GM15510 (cell line): ENCODE measurements at regions not wholly inside any gene's neighbourhood (a gene's known extent, or its start where the extent isn't known, plus 50 kb on each side); places are given as distances from the start of the nearest gene placed in this dataset.

ENCODE experiments used
- POLR2A ChIP-seq: IDR thresholded peaks from 3 replicates; pipeline ENCODE4 v1.6.1; 2011; ENCODE audit warnings: borderline replicate concordance; ENCODE audit not compliant: insufficient read length; ENCODE audit errors: extremely low read depth

DNA sequence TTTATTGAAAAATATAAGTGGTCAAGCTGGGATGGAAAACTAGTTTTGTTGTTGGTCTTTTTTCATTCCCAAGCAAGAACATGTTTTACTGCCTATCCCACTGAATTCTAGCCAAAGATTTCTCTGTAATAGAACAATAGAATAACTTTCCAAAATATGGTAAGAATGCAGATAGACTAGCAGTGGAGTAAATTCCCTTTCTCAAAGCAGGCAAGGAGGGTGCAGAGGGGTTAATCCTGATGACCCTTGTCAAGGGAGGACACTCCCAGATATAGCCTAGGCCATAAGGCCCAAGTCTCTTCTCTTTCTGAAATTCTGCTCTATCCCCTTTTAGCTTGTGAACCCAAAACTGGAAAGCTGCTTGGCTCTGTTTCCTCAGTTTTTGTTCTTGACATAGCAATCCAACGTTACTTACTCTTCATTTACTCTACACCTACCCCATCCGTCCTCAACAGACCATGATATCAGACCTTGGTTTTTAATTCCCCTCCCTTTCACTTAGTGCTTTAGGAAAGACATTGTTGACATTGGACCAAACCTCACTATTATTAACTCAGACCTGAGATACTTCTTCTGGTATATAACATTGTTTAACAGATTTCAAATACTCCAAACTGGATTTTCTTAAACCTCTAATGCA, 453.6 kb upstream of the THBS1 start:
- TF ChIP-seq POLR2A: no peak

DNA sequence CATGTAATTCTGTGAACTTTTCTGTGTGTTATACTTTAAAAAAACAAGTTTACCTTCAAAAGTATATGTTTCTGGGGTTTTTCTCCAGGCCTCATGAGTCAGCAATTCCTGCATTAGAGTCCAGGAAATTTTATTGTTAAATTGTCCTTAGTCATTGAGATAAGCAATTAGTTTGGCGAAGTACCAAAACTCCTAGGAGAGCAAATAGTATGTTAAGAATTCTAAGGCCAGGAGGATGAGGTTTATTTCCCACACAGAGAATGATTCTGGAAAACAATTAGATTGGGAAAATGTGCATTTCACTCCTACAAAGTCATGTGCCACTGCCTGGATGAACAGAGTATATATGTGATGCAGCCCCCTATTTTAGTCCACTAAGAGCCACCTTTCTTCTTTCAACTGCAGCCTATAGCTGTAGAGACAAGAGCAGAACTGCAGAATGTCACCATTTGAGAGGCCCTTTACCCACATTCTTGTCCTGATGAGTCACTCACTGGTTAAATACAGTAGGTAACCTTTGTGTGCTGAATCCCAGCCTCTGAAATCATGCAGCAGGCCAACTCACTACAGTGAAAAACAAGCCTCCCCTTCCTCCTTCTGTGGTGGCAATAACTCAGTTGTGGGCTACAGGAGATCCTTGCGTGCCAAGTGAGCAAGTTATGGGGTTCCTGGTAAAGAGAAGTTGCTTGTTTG, 452.8 kb upstream of the THBS1 start:
- TF ChIP-seq POLR2A: no peak

DNA sequence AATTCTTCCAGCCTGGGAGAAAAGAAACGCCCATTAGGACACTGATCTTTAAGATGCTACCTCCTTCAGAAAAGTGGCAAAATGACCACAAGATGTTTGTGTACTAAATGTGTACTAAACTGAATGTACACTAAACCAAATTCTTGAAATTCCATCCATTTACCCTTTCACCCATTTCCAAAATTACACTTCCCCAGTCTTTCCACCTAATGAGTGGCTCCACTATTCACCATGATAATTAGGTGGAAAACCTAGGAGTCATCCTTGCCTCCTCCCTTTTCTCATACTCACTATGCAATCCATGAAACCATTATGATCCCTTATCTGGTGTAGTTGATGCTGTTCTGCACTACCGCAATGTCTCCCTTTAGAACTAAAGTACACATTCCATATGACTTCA, 452.1 kb upstream of the THBS1 start:
- TF ChIP-seq POLR2A: no peak

DNA sequence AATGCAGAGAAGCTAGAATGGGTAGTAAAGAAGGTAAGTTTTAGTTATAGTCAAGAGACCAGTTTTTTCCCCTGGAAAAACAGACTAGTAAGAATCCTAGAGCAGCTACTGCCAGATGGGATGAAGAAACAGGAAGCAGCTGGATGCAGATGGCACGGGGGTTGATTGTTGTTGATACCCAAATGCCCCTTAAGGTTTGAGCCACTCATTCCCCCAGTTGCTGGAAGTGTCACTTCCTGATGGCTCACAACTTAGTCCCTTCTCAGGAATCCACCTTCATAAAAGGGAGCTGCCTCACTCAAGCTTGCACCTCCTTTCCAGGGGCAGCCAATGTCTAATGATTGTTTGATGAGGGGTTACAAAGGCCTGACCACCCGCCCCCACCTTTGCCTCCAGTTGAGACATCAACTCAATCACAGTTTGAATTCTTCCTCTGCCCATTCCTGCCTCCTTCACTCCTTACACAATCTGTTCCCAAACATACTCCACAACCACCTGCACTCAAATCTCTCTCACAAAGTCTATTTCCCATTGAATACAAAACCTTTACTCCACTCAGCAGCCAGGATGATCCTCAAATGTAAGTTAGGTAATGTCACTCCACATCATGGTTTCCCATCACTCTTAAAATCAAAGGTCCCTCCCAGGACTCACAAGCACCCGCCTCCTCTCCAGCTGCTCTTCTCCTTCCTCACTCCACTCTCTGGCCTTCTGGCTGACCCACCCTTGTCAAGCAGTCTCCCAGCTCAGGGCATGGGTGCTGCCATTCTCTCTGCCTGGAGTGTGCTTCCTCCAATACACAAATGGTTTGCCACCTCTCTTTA, 450.1 kb upstream of the THBS1 start:
- no peak for TF ChIP-seq POLR2A

DNA sequence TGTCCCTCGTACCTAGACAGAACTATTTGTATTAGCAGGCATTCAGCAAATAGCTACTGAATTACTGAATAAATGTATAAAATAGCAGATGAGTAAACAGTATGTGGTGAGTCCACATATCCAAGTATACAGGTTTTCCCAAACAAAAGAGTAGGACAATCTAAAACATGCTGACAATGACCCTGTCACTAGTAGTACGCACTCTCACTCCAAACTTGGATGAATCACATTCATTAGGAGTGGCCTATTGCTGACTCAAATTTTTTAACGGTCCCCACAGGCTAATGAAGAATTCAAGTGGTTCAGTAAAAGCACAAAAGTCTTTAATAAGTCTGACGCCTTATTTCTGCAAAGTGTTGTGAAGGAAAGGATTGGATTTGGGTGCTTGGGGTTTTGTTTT, 449.3 kb upstream of the THBS1 start:
- no peak for TF ChIP-seq POLR2A

DNA sequence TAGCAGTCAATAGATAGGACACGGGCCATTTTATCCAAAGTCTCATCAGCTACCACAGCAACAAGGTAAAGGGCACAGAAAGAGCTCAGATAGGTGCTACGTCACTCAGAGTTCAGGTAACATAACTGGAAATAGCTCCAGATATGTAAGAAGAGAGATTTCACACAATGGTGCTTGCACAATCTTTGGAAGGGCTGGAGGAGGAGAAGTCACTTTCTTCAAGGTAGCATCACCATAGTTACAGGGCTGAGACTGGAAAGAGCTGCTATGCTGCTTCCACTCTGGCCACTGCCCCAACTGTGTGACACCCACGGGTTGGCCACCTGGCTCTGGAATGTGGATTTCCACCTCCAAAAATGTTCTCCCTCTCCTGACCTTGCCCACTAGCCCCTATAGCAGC, 448.8 kb upstream of the THBS1 start:
- TF ChIP-seq POLR2A: no peak

DNA sequence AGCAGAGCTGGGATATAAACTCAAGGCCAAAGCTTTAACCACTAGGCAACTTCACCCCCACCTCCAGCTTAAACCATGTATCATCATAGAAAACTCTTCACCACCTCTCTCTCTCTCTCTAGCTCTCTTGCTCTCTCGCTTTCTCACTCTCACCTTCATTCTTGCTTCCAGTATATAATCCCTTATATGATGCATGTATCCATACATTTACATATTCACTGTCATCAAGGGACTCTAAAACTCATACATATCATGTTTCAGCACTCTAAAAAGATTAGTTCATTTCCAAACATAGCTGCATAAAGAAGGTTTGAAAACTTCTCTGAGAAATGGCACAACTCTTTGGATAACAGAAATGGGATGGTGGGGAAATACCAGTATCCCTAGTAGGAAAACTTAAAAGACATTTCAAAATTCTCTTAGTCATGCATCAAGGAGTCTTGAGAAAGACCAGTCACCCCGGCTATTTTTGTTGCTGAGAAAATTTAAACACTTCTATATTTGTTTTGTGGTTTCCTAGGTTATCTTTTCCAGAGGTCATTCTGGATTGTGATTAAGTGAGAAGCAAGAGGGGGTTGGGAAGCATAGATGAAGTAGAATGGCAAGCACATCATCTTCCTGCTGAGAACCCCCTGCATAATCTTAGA, 447.8 kb upstream of the THBS1 start:
- TF ChIP-seq POLR2A: no peak

DNA sequence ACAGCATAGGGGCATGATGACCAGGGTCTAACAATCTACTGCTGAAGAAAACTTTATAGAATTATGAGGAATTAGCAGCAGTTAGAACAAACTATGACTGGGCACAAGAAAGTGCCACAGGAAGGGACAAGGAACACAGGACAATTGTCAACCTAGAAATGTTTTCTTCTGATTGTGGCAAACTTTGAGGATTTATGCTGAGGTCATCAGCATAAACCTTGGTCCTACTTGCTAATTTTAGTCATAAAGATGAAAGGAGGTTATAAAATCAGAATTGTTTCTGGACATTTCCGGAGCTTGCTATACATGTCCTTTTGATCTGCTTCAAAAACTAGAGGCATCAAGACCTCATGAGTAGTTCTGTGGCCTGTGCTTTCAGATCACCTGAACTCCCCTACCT, 446.6 kb upstream of the THBS1 start:
- TF ChIP-seq POLR2A: no peak

DNA sequence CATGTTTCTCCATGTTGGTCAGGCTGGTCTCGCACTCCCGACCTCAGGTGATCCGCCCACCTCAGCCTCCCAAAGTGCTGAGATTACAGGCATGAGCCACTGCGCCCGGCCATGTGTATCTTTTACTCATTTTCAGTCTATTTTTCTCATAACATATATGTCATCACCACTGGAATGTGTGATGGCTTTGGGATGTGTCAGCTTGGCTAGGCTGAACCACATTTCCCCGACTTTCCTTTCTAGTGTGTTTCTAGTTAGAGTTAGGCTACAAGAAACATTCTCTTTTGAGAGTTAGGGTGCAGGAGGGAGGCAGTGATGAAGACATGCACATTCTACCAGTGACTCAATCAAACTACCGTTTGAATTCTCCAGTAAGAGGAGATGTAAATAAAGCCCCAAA, 444.9 kb upstream of the THBS1 start:
- TF ChIP-seq POLR2A: no peak

DNA sequence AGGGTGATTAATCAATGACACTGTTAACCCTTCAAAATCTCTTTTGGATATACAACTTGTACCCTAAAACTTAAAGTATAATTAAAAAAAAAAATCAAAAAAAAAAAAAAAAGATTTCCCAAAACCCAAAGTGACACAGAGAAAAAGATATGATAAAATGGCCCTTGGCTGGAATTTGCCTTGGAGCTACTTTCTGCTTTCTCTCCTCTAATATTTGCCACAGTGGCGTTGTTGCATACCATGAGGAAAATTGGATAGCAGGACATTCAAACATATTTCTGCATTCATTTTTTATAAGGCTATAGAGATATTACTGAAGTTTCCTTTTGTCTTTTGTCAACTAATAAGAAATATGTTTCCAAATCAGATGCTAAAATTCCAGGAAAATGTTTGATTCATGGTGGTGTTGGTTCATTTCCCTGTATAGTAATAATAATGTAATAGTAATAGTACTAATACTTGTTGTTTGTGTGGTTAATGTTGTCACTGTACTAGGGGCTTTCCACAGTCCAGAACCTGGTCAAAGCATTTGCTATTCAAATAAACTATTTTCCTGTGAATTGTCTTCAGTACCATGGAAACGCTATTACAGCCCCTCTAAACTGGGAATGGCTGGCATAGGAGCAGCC, 441.3 kb upstream of the THBS1 start:
- no peak for TF ChIP-seq POLR2A

DNA sequence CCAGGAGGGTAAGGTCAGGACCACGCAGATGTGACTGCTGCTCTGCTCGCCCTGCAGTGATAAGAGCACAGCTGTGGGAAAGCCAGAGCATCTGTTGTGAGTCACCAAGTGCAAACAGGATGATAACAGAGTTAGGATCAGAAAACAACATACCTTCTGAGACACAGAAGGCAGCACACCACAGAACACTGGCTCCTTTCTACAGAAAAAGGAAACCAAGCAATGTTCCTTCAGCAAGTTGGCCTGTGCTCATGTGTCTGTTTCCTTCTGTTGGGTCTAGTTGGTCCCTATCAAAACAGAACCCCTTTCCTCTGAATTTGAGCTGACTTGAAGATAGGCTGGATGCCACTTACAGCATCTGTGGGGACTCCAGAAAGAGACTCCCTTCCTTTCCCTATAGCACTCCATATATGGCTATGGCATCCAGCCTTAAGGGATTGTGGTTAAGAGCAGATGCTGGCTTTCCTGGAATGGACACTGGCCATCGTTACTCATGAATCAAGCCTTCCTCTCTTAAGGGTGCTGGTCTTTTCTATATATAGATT, 440.7 kb upstream of the THBS1 start:
- no peak for TF ChIP-seq POLR2A

DNA sequence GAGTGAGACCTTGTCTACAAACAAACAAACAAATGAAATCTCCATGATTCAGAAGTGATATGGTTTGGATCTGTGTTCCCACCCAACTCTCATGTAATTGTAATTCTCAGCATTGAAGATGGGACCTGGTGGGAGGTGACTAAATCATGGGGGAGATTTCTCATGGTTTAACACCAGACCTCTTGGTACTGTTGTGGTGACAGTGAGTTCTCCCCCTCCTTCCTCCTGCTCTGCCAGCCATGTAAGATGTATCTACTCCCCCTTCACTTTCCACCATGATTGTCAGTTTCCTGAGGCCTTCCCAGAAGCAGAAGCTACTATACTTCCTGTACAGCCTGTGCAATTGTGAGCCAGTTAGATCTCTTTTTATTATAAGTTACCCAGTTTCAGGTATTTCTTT, 438.4 kb upstream of the THBS1 start:
- TF ChIP-seq POLR2A: no peak

DNA sequence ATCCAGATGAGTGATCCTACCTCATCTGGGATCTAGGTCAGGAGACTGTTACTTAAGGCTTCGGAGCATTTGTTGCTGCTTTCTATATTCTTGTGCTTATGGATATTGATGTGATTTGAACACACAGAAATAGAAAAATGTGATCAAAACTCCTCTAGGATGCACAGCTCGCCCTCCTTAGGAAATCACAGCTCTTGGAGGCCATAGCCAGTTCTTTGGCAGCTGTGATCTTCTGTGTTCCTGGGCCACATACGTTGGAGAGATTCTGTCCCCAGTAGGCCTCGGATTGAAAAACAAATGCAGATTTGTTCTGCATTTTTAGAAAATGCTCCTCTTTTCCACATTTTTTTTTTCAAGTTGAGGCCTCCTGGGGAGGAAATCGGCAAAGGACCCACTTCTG, 437.4 kb upstream of the THBS1 start:
- TF ChIP-seq POLR2A: no peak

DNA sequence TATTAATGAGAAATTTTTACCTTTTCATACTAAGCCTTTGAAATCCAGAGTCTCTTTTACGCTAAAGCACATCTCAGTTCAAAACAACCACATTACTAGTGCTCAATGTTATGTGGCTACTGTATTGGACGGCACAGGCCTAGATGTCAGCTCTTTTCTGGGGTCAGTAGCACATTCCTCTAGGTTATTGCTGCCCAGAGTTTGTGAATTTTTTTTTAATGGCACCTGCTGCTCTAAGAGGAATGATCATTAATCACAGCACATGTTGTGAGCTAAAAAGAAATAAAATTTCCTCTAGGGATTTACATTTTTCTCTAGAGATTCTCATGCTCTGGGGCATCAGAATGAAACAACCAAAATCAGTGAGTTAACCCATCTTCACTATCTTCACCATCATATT, 436.8 kb upstream of the THBS1 start:
- no peak for TF ChIP-seq POLR2A

DNA sequence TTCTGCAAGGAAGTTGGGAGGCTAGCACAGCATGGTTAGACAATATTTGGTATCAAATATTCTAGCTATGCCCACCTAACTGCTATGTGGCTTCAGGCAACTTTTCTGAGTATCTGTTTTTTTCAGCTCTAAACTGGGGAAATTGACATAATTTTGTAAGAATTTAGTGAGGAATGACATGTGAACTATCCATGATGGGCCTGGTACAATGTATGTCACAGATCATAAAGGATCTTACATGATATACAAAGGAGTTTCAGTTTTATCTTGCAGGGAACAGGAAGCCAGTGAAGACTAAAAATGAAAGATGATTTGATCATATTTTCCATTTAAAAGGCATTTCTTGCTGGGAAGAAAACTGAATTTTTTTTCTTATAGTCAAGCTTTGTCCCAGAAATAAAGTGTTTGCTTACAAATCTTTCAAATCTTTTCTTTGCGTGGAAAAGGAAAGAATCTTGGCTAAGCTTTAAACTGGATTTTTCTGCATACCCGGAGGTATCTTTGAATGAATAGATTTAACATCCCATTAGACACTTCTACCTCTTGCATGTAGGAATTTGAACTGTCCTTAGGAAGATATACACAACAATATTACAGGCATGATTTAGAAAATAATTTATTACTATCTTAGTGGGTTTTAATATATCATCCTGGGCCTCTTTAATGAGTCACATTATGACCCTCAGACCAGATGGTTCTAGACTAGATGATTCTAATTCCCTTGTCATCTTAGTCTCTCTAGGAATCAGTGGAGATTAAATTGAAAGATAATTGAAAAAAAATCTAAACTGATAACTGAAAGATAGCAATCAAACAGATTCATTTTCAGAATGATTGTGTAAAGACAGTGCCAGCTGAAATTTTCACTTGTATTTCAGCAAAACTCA, 436.0 kb upstream of the THBS1 start:
- no peak for TF ChIP-seq POLR2A
